Calu3 (cell line): ENCODE measurements at regions not wholly inside any gene's neighbourhood (a gene's known extent, or its start where the extent isn't known, plus 50 kb on each side); places are given as distances from the start of the nearest gene placed in this dataset.
"Not testable (repeated sequence)": the region's sequence is repeated elsewhere in the genome, so short reads cannot be mapped to it uniquely, and the experiment has no call there.

Source experiments
- BruUV-seq: library from RNA; stranded (reverse); fragments of 400-500 nt; replicated peaks from 2 replicates; lab custom pipeline; 2021; lab: Mats Ljungman, UMichigan
- CTCF ChIA-PET: fragments of 300-600 bp; sonication (Branson Sonifier 250); formaldehyde crosslinking; loops from one replicate; lab custom pipeline; 2022; ENCODE audit warnings: antibody characterized with exemption; lab: Charles Lee
- DNase-seq: peaks from one replicate; pipeline ENCODE4 v3.0.0; 2022
- H3K27ac Mint-ChIP-seq: one replicate; pipeline ENCODE4 v1.8.0; 2022; ENCODE audit warnings: mixed read lengths; ENCODE audit not compliant: unreplicated experiment
- H3K27me3 Mint-ChIP-seq: one replicate; pipeline ENCODE4 v1.8.0; 2022; ENCODE audit warnings: mixed read lengths; ENCODE audit not compliant: unreplicated experiment
- H3K36me3 Mint-ChIP-seq: one replicate; pipeline ENCODE4 v1.8.0; 2022; ENCODE audit warnings: mild to moderate bottlenecking, moderate library complexity, mixed read lengths; ENCODE audit not compliant: insufficient read depth, unreplicated experiment
- H3K4me1 Mint-ChIP-seq: one replicate; pipeline ENCODE4 v1.8.0; 2022; ENCODE audit warnings: mild to moderate bottlenecking, low read depth, mixed read lengths; ENCODE audit not compliant: unreplicated experiment
- H3K4me3 Mint-ChIP-seq: one replicate; pipeline ENCODE4 v1.8.0; 2022; ENCODE audit warnings: mild to moderate bottlenecking, low read depth, moderate library complexity, mixed read lengths; ENCODE audit not compliant: unreplicated experiment
- H3K9me3 Mint-ChIP-seq: one replicate; pipeline ENCODE4 v1.8.0; 2022; ENCODE audit warnings: low read depth, mixed read lengths; ENCODE audit not compliant: unreplicated experiment
- intact Hi-C: fragments of 100-400 bp; cut with micrococcal nuclease; formaldehyde crosslinking; loops from one replicate; pipeline ENCODE4 v1.10.0; 2022; ENCODE audit not compliant: unreplicated experiment
- TF ChIP-seq, protein P1 (sequence below): fragments of 200-600 bp; IDR thresholded peaks from one replicate; pipeline ENCODE4 v1.8.0; 2022; ENCODE audit warnings: antibody characterized with exemption; ENCODE audit not compliant: unreplicated experiment

DNA sequence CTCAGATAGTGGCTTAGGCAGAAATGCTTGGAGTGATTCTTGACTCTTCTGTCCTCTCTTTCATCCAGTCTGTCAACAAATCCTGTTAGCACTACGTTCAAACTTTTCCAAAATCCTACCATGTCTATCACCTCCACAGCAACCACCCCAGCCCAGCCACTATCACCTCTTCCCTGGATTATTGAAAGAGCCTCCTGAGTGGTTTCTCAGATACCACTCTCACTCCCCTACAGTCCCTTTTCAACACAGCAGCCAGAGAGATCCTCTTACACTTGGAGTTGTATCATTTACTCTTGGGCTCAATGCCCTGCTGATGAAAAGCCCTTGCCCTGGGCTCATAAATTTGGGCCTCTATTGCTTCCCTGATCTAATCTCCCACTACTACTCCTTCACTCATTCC lies 218.9 kb downstream of the EXOC5 start:
- no peak for DNase-seq
- Mint-ChIP-seq H3K27me3 (peaks cover 75% of the 10 kb centered on the region), H3K27ac (no peak overlapping the region), H3K9me3 (no peaks in the 10 kb centered on the region), H3K4me1 (no peaks in the 10 kb centered on the region), H3K4me3 (no peak overlapping the region), H3K36me3 (no peaks in the 10 kb centered on the region)
- intact Hi-C loops: no loop called here
- TF ChIP-seq, protein P1, sequence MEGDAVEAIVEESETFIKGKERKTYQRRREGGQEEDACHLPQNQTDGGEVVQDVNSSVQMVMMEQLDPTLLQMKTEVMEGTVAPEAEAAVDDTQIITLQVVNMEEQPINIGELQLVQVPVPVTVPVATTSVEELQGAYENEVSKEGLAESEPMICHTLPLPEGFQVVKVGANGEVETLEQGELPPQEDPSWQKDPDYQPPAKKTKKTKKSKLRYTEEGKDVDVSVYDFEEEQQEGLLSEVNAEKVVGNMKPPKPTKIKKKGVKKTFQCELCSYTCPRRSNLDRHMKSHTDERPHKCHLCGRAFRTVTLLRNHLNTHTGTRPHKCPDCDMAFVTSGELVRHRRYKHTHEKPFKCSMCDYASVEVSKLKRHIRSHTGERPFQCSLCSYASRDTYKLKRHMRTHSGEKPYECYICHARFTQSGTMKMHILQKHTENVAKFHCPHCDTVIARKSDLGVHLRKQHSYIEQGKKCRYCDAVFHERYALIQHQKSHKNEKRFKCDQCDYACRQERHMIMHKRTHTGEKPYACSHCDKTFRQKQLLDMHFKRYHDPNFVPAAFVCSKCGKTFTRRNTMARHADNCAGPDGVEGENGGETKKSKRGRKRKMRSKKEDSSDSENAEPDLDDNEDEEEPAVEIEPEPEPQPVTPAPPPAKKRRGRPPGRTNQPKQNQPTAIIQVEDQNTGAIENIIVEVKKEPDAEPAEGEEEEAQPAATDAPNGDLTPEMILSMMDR: no peak
- BruUV-seq: no TSS peak
- CTCF ChIA-PET: no interaction called here

DNA sequence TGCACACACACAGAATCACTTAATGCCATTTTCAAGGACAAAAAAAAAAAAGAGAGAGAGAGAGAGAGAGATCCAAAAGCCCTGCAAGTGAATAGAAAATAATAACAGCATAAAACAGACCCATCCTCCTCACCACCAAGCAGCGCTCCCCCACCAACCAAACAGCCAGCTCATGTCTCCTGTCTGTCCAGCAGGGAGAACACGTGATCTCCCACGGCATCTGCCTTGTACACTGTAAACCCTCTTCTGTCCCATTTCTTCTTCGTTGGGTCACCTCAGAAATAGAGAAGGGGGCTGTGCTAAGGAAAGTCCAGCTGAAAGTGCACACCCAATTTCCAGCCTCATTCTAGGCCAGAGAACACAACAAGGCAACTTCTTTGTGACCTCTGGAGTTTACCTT lies 222.5 kb downstream of the EXOC5 start:
- Mint-ChIP-seq H3K27me3 (peaks cover 72% of the 10 kb centered on the region), H3K36me3 (no peaks in the 10 kb centered on the region)
- CTCF ChIA-PET: no interaction called here

GRCh38 chr14:57044101-57044973 lies 224.4 kb downstream of the EXOC5 start:
- H3K4me3 Mint-ChIP-seq, intact Hi-C loops, H3K9me3 Mint-ChIP-seq, H3K4me1 Mint-ChIP-seq, H3K27ac Mint-ChIP-seq, CTCF ChIA-PET, BruUV-seq, H3K36me3 Mint-ChIP-seq, DNase-seq: not testable (repeated sequence)
- peaks cover 75% of the 10 kb centered on the region for H3K27me3 Mint-ChIP-seq

More for the DNA sequence above, 222.5 kb downstream of the EXOC5 start:
- TF ChIP-seq, protein P1: no peak
- no peaks in the 10 kb centered on the region for H3K9me3 Mint-ChIP-seq
- no peaks in the 10 kb centered on the region for H3K4me1 Mint-ChIP-seq
- intact Hi-C loops: no loop called here
- BruUV-seq: no TSS peak
- no peak overlapping the region for H3K4me3 Mint-ChIP-seq
- no peak overlapping the region for H3K27ac Mint-ChIP-seq
- DNase-seq: no peak

DNA sequence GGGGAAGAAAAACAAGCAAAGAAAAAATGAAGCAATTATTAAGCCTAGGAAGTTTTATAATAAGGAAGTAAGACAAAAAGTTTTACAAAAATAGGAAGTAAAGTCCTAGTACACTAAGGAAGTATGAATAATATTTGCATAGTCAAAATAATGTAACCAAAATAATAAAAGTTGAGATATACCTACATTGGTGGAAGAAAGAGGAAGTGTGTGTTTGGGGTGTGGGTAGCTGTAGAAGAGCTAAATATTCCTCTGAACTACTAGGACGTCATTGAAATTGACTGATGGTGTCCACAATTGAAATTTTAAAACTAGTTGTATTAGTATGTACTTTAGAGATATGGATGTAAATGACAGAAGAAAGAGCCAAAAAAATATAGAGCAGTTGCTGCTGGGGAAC lies 228.4 kb upstream of the OTX2 start:
- no peak overlapping the region for H3K27ac Mint-ChIP-seq
- H3K36me3 Mint-ChIP-seq: no peaks in the 10 kb centered on the region
- no peak overlapping the region for H3K4me3 Mint-ChIP-seq
- BruUV-seq: no TSS peak
- no peaks in the 10 kb centered on the region for H3K9me3 Mint-ChIP-seq
- CTCF ChIA-PET: no interaction called here
- no peaks in the 10 kb centered on the region for H3K4me1 Mint-ChIP-seq
- no peak for DNase-seq
- TF ChIP-seq, protein P1: no peak
- H3K27me3 Mint-ChIP-seq: peaks cover 64% of the 10 kb centered on the region
- intact Hi-C loops: no loop called here

GRCh38 chr14:57031474-57031873 lies 221.2 kb upstream of the OTX2 start:
- no peaks in the 10 kb centered on the region for H3K9me3 Mint-ChIP-seq
- CTCF ChIA-PET: no interaction called here
- TF ChIP-seq, protein P1: no peak
- H3K27me3 Mint-ChIP-seq: peaks cover 27% of the 10 kb centered on the region
- DNase-seq: no peak
- no TSS peak for BruUV-seq
- no peaks in the 10 kb centered on the region for H3K4me1 Mint-ChIP-seq
- no peak overlapping the region for H3K4me3 Mint-ChIP-seq
- no peak overlapping the region for H3K27ac Mint-ChIP-seq
- intact Hi-C loops: no loop called here
- no peaks in the 10 kb centered on the region for H3K36me3 Mint-ChIP-seq
